GM10266 (cell line): ENCODE measurements at regions not wholly inside any gene's neighbourhood (a gene's known extent, or its start where the extent isn't known, plus 50 kb on each side); places are given as distances from the start of the nearest gene placed in this dataset.
A peak's percentile ranks its signal among the peaks of the same experiment; 100 is the strongest.

Experiments
- DNase-seq: peaks from one replicate; pipeline ENCODE4 v3.0.0; 2012; ENCODE audit errors: extremely low spot score
- CTCF ChIP-seq: IDR thresholded peaks from 2 replicates; pipeline ENCODE4 v1.5.1; 2012; ENCODE audit warnings: mild to moderate bottlenecking, low read depth; ENCODE audit not compliant: control insufficient read depth, insufficient read depth; ENCODE audit errors: missing control alignments

GRCh38 chr10:28250782-28251181 is 52.1 kb downstream of the MPP7 start:
- TF ChIP-seq CTCF: peak; percentile 16
- DNase-seq: no peak

- DNase-seq: no peak
- no peak for TF ChIP-seq CTCF
These were observed 52.5 kb downstream of the MPP7 start for GRCh38 chr10:28250358-28250757.

GRCh38 chr10:28249512-28249911 is 53.4 kb downstream of the MPP7 start:
- TF ChIP-seq CTCF: no peak

GRCh38 chr10:28248092-28248491 is 54.8 kb downstream of the MPP7 start:
- no peak for DNase-seq
- TF ChIP-seq CTCF: no peak

More at GRCh38 chr10:28249512-28249911, 53.4 kb downstream of the MPP7 start:
- DNase-seq: no peak

- DNase-seq: no peak
- no peak for TF ChIP-seq CTCF
These were observed 56.8 kb downstream of the MPP7 start for GRCh38 chr10:28246023-28246422.

- no peak for DNase-seq
- TF ChIP-seq CTCF: no peak
These were observed 58.9 kb downstream of the MPP7 start for GRCh38 chr10:28243923-28244322.

GRCh38 chr10:28242555-28243204 is 60.2 kb downstream of the MPP7 start:
- TF ChIP-seq CTCF: no peak
- no peak for DNase-seq
